Esophagus muscularis mucosa (tissue), 3 donors: ENCODE measurements at regions not wholly inside any gene's neighbourhood (a gene's known extent, or its start where the extent isn't known, plus 50 kb on each side); places are given as distances from the start of the nearest gene placed in this dataset.
"Not testable (repeated sequence)": the region's sequence is repeated elsewhere in the genome, so short reads cannot be mapped to it uniquely, and the experiment has no call there.

Source experiments
- POLR2A ChIP-seq: fragments of 450-650 bp; IDR thresholded peaks from one replicate; pipeline ENCODE4 v1.6.1; 2017; ENCODE audit warnings: antibody characterized with exemption, moderate library complexity, mild to moderate bottlenecking, low read depth
- TF ChIP-seq, protein P1 (sequence below), 3 experiments: fragments of 200-600 bp in 2 of 3; fragments of 450-650 bp in 1 of 3; sonication (generic) in 2 of 3; IDR thresholded peaks; one replicate each; pipeline ENCODE4 v1.5.1; 2017 to 2019; ENCODE audit warnings: antibody characterized with exemption in 3 of 3, mild to moderate bottlenecking in 2 of 3, moderate library complexity in 1 of 3

DNA sequence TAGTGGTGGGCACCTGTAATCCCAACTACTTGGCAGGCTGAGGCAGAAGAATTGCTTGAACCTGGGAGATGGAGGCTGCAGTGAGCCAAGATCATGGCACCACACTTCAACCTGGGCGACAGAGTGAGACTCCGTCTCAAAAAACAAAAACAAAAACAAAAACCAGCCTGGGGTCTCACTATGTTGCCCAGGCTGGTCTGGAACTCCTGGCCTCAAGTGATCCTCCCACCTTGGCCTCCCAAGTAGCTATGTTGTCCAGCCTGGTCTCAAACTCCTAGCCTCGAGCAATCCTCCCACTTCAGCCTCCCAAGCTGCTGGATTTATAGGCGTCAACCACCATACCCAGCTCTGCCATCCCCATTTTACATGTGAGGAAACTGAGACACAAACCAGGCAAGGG lies 64.9 kb downstream of the PTPRS start:
- TF ChIP-seq, protein P1, sequence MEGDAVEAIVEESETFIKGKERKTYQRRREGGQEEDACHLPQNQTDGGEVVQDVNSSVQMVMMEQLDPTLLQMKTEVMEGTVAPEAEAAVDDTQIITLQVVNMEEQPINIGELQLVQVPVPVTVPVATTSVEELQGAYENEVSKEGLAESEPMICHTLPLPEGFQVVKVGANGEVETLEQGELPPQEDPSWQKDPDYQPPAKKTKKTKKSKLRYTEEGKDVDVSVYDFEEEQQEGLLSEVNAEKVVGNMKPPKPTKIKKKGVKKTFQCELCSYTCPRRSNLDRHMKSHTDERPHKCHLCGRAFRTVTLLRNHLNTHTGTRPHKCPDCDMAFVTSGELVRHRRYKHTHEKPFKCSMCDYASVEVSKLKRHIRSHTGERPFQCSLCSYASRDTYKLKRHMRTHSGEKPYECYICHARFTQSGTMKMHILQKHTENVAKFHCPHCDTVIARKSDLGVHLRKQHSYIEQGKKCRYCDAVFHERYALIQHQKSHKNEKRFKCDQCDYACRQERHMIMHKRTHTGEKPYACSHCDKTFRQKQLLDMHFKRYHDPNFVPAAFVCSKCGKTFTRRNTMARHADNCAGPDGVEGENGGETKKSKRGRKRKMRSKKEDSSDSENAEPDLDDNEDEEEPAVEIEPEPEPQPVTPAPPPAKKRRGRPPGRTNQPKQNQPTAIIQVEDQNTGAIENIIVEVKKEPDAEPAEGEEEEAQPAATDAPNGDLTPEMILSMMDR (IDR thresholded peaks at IDR 0.05): not testable (repeated sequence)
- TF ChIP-seq POLR2A: not testable (repeated sequence)
